Urinary bladder (tissue), 3 donors: ENCODE measurements at regions not wholly inside any gene's neighbourhood (a gene's known extent, or its start where the extent isn't known, plus 50 kb on each side); places are given as distances from the start of the nearest gene placed in this dataset.
A peak's percentile ranks its signal among the peaks of the same experiment; 100 is the strongest.
"Not testable (repeated sequence)": the region's sequence is repeated elsewhere in the genome, so short reads cannot be mapped to it uniquely, and the experiment has no call there.

ENCODE experiments used
- DNase-seq: peaks from one replicate; pipeline ENCODE4 v3.0.0-alpha.2; 2015; ENCODE audit errors: extremely low spot score
- H3K27ac ChIP-seq: one replicate; pipeline ENCODE4 v1.5.1; 2013; ENCODE audit warnings: low read depth, mild to moderate bottlenecking, moderate library complexity
- H3K36me3 ChIP-seq: one replicate; pipeline ENCODE4 v1.6.1; 2013; ENCODE audit warnings: mild to moderate bottlenecking, moderate library complexity; ENCODE audit not compliant: insufficient read depth
- H3K4me1 ChIP-seq: one replicate; pipeline ENCODE4 v1.6.1; 2013; ENCODE audit warnings: mild to moderate bottlenecking, moderate library complexity; ENCODE audit not compliant: insufficient read depth
- H3K4me3 ChIP-seq: one replicate; pipeline ENCODE4 v1.5.1; 2013; ENCODE audit warnings: low read depth, low read length
- WGBS: extraction: QIAGEN DNeasy Blood & Tissue Kit; methylation state at CpG from one replicate; pipeline ENCODE4 v1.1.7; 2013; 5-methylcytosine and 5-hydroxymethylcytosine counted together
- donor health status: healthy with polysubstance abuse.
- donor health status: healthy.

DNA sequence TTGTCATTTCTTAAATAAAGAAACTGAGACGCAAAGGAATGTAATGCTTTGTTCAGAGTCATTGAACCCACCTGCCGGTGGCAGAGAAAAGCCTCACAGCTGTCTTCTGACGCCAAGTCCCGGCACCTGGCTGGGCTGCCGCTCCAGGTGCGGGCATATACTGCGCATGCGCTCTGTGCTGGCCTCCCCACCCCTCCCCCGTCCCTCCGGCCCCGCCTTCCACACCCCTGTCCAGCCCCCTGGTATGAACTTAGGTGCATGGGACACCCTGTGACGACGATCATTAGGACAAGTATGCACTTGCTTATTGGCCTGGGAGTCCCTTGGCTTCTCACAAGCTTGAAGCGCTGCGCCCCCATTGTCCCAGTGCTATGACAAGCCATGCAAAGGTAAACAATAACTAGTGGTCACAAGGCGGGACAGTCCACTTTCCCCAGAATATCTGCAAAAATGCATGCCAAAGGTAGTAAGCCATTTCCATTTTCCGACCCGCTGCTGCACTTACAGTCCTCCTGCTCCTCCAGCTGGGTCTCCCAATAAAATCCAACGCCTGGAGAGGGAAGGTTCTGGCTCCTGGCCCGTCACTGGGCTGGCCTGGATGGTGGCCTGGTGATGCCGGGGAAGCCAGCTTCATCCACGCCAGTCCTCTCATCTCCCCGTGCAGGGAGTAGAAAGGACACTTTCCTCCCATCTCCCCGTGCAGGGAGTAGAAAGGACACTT is 100.4 kb downstream of the PSMG1 start:
- no peaks in the 10 kb centered on the region for H3K4me1 ChIP-seq
- whole genome bisulfite sequencing: 45% methylated on average over 24 of the region's 24 CpGs
- DNase-seq: no peak
- no peaks in the 10 kb centered on the region for H3K36me3 ChIP-seq
- H3K27ac ChIP-seq: peak overlapping the region; percentile 65
- H3K4me3 ChIP-seq: peak overlapping the region; percentile 1

DNA sequence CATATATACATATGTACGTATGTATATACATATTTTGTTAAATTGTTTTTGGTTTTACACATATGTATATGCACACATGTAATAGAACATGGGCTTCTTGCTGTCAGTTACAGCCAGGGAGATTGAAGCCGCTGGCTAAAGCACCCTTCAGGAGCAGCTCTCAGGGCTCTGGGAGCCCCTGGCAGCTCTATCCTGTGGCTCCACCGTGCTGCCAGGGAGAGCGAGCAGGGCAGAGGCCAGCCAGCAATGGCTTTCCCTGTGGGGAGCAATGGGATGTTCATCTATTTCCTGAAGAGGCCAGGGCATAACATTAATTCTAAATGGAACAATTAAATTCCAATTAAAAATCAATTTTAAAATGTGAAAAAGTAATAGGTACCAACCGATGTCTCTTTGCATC is 102.9 kb downstream of the PSMG1 start:
- Histone ChIP-seq H3K36me3 (no peaks in the 10 kb centered on the region), H3K27ac (no peak overlapping the region), H3K4me3 (no peak overlapping the region), H3K4me1 (no peaks in the 10 kb centered on the region)
- 91% methylated on average over 5 of the region's 5 CpGs for WGBS
- DNase-seq: no peak

DNA sequence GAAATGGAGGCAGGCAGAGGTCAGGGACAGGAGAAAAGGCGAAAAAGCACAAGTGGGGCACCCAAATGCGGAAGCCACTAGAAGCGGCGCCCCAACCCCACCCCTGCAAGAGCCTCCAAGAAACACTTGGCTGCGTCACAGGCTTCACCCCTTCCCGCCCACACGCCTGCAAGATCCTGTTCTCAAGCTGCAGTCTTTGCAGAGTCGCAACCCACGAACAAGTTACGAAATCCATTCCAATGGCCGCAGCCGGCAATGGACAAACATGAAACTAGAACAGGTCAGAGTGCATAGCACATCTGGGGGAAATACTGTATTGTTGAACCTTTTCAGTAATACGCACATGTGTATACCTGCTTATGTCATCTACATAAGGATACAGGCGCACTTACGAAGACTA is 103.6 kb downstream of the PSMG1 start:
- no peaks in the 10 kb centered on the region for H3K36me3 ChIP-seq
- 75% methylated on average over 15 of the region's 15 CpGs for WGBS
- H3K4me3 ChIP-seq: no peak overlapping the region
- peak overlapping the region; percentile 51 for H3K27ac ChIP-seq
- H3K4me1 ChIP-seq: no peaks in the 10 kb centered on the region
- DNase-seq: no peak

DNA sequence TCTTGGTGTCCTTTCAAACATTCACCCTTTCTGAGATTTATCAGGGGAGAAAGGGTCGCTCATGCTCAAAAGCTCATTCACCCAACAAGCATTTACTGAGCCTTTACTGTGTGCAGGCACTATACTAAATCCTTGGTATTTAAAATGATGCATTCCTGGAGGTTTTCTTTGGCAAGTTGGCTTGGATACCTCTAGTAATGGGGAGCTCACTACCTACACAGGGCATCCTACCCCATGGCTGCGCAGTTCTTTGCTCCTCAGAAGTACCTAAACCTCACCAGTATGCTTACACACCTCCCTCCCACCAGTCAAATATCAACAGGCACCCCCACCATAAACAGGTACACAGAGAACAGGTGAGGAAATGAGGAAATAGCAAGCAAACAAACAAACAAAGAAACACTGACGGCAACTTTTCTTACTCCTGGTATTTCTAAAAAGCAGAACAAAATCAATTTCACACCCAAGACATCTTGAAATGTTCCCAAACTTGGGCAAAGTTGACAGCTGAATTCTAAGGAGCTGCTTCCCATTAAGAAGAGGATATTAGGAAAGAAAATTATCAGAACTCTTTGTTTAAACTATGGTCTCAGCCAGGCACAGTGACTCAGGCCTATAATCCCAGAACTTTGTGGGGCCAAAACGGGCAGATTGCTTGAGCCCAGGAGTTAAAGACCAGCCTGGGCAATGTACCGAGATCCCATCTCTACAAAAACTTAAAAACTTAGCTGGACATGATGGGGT is 104.8 kb downstream of the PSMG1 start:
- no peaks in the 10 kb centered on the region for H3K36me3 ChIP-seq
- WGBS: 77% methylated on average over 5 of the region's 5 CpGs
- no peak overlapping the region for H3K4me3 ChIP-seq
- no peak overlapping the region for H3K27ac ChIP-seq
- no peak for DNase-seq
- H3K4me1 ChIP-seq: no peaks in the 10 kb centered on the region

DNA sequence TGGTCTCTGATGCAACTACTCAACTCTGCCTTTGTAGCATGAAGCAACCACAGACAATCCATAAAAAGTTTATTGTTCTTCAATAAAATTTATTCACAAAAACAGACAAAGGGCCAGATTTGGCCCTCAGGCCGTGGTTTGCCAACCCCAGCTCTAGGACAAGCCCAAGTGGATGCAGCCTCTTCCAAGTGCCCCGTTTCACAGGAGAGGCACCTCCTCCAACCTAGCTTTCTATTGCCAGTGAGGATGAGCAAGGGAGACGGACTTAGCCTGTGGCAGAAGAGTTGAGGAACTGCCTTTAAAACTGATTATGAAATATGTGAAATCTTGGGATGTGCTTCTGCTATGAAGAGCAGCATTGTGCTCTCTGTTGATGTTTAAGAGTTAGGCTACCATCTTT is 105.4 kb downstream of the PSMG1 start:
- Histone ChIP-seq H3K36me3 (no peaks in the 10 kb centered on the region), H3K27ac (no peak overlapping the region), H3K4me1 (no peaks in the 10 kb centered on the region), H3K4me3 (no peak overlapping the region)
- no peak for DNase-seq
- 58% methylated on average over 3 of the region's 3 CpGs for WGBS

DNA sequence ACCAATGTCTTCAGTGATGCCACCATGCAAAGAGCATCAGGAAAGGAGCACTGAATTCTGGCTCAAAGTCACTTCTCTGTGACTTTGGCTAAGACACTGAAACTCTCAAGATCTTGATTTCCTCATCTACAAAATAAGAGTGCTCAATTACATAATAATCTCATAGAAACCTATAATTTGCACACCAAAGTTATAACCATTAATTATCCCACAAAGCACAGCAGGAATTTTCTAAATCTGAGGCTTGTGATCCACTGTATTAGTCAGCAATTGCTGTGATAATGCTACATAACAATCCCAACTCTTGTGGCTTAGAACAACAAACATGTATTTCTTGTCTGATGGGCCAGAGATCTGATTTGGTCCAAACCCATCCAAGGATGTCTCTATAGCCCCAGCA is 108.7 kb downstream of the PSMG1 start:
- Histone ChIP-seq H3K4me3 (no peak overlapping the region), H3K27ac (no peak overlapping the region), H3K36me3 (no peaks in the 10 kb centered on the region), H3K4me1 (no peaks in the 10 kb centered on the region)
- DNase-seq: no peak

DNA sequence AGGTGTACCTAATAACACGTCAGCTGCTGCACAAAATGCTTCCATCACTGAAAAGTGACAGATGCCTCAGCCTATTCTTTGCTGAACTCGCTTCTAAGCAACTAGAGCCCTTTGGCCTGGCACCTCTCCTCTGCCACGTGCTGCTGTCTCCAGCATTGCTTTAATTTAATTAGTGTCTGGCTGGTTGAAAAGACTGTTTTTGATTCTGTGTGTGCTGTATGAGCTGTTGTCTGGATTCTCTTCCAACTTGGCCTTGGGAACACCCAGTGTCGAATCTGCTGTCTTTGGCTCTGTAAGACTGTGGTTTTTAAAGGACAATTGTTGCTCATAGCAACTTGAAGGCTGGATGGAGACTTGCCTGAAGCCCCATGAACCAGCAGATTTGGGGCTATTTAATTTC is 109.5 kb downstream of the PSMG1 start:
- H3K27ac ChIP-seq: no peak overlapping the region
- no peak overlapping the region for H3K4me3 ChIP-seq
- 67% methylated on average over 4 of the region's 4 CpGs for WGBS
- H3K4me1 ChIP-seq: no peaks in the 10 kb centered on the region
- no peaks in the 10 kb centered on the region for H3K36me3 ChIP-seq
- no peak for DNase-seq

DNA sequence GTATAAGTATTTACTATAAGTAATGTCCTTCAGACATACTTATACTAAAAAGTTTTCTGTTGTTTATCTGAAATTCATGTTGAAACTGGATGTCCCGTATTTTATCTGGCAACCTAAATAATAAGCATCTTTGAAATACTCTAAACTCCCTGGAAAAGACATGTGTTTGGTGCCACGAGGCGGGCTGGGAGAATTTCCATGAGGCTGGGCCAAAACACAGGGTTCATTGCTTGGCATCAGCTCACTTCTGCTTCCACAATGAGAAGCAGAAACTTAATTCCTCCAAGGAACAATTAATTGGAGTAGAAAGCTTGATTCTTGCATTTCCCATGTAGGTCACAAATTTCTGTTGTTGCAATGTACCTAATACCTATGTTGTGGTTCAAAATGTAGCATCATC is 110.2 kb downstream of the PSMG1 start:
- H3K27ac ChIP-seq: no peak overlapping the region
- no peak for DNase-seq
- 31% methylated on average over 3 of the region's 3 CpGs for whole genome bisulfite sequencing
- H3K4me3 ChIP-seq: no peak overlapping the region
- no peaks in the 10 kb centered on the region for H3K36me3 ChIP-seq
- H3K4me1 ChIP-seq: no peaks in the 10 kb centered on the region

DNA sequence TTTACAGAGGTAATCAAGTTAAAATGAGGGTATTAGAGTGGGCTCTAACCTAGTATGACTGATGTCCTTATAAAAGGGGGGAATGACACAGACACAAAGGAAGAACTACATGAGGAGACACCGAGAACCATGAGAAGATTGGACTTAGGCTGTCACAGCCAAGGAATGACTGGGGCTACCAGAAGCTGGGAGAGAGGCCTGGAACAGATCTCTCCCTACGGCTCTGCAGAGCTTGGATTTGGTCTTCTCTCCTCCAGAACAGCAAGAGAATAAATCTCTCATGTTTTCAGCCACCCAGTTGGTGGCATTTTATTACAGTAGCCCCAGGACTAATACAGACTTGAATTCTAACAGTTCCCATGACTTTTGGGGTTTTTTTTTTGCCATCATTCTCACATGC is 110.8 kb downstream of the PSMG1 start:
- Histone ChIP-seq H3K4me1 (no peaks in the 10 kb centered on the region), H3K36me3 (no peaks in the 10 kb centered on the region), H3K27ac (no peak overlapping the region), H3K4me3 (no peak overlapping the region)
- no peak for DNase-seq
- WGBS: 86% methylated on average over 2 of the region's 2 CpGs

DNA sequence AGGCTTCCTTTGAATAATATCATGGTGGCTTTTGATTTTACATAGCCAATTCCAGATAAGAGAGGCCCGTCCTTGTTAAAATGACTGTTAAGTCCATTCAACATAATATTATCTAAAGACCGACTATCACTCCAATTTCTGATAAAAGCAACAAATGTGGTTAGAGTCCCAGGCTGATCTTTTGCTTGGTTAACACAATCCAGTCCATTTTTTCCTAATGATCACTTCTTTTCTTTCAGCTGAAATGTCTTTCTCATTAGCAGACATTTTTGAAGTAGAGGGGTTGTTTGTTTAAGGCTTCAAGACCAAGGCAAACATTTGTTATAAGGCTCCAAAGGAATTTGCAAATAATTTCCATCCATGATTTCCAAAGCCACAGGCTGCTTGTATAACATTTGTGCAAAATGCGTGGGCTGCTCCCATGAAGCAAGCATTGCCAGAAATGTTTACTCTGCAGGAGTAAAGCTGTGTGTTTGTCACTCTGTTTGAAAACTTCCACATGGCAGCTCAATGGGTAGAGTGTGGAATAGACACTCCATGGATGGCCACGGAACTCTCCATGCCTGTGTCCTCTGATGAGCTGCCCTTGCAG is 111.5 kb downstream of the PSMG1 start:
- no peaks in the 10 kb centered on the region for H3K36me3 ChIP-seq
- H3K4me3 ChIP-seq: no peak overlapping the region
- H3K27ac ChIP-seq: no peak overlapping the region
- no peaks in the 10 kb centered on the region for H3K4me1 ChIP-seq
- WGBS: 52% methylated on average over 4 of the region's 4 CpGs
- DNase-seq: no peak

DNA sequence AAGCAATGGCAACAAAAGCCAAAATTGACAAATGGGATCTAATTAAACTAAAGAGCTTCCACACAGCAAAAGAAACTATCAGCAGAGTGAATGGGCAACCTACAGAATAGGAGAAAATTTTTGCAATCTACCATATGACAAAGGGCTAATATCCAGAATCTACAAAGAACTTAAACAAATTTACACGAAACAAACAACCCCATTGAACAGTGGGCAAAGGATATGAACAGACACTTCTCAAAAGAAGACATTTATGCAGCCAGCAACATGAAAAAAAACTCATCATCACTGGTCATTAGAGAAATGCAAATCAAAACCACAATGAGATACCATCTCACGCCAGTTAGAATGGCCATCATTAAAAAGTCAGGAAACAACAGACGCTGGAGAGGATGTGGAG is 113.4 kb downstream of the PSMG1 start:
- WGBS: 90% methylated on average over 3 of the region's 3 CpGs
- not testable (repeated sequence) for H3K27ac ChIP-seq, H3K4me1 ChIP-seq, H3K4me3 ChIP-seq, H3K36me3 ChIP-seq, DNase-seq

DNA sequence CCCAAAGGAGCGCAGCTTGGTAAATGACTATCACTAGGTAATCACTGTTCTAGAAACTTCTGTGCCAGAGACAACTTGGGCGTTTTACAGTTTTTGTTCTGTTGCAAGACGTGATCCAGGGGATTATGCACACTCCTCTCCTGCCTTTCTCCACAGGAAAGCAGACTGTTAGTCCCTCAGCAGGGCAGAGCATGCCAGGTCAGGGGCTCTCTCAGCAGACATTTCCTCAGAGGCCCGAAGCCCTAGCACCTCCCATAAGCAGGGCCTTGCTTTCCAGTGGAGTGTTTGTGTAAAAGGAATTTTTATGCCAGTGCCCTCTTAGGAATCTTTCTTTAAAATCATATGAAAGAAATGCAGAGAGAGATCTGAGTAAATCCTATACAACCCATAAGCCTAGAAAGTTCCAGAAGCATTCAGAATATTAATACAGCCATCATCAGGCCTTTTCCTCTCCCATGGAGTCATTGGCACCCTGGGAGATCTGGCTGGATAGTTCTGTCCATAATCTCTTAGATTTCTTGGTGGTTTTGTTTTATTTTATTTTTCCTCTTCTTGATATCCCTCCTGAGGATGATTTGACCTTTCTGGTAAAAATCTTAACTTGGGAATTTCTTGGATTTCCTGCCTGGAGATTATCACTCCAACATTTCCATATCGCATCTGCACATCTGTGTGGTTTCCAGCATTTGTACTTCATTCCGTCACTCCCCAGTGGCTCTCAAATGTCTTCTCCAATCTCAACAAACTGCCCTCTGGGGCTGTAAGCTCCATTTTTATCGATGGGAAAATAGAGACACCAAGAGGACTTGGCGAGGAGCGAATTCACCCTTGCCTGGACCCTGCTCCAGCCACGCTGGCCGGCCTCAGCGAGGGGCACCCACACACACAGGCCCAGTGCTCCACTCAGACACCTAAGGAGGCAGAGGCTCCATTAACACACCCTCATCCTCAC is 116.1 kb downstream of the PSMG1 start:
- WGBS: 58% methylated on average over 12 of the region's 12 CpGs
- H3K4me3 ChIP-seq: no peak overlapping the region
- no peaks in the 10 kb centered on the region for H3K36me3 ChIP-seq
- H3K4me1 ChIP-seq: no peaks in the 10 kb centered on the region
- H3K27ac ChIP-seq: peak overlapping the region; percentile 41
- DNase-seq: no peak

DNA sequence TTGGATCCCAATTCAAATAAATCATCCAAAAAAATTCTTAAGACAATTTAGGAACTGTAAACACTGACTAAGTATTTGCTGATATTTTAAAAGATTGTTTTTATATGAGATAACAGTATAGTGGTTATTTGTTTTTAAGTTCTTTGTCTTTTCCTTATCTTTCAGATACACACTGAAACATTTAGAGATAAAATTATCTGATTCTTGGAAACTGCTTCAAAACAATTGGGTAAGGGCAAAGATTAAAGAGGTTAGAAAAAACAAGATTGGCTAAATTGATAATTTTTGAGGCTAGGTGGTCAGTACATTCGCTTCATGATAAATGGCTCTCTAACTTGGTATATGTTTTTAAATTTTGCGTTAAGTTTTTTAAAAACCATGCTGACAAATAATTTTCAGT is 117.3 kb downstream of the PSMG1 start:
- no peak overlapping the region for H3K27ac ChIP-seq

More for the DNA sequence above, 117.3 kb downstream of the PSMG1 start:
- DNase-seq: no peak
- WGBS: 77% methylated on average over 2 of the region's 2 CpGs
- Histone ChIP-seq H3K36me3 (no peaks in the 10 kb centered on the region), H3K4me1 (no peaks in the 10 kb centered on the region), H3K4me3 (no peak overlapping the region)
